GM10248 (cell line): ENCODE measurements at regions not wholly inside any gene's neighbourhood (a gene's known extent, or its start where the extent isn't known, plus 50 kb on each side); places are given as distances from the start of the nearest gene placed in this dataset.

Source experiments
- CTCF ChIA-PET: fragments of 300-600 bp; sonication (Branson Sonifier 250); formaldehyde crosslinking; extraction: SDS; loops from one replicate; lab custom pipeline; 2021; ENCODE audit warnings: antibody characterized with exemption; lab: Yijun Ruan, JAX
- POLR2A ChIA-PET: fragments of 350-650 bp; sonication (Branson Sonifier 250); formaldehyde crosslinking; extraction: SDS; loops from one replicate; lab custom pipeline; 2020; ENCODE audit warnings: antibody characterized with exemption; lab: Yijun Ruan, JAX
- DNase-seq: peaks from one replicate; pipeline ENCODE4 v3.0.0; 2012; ENCODE audit errors: extremely low spot score
- CTCF ChIP-seq: IDR thresholded peaks from 2 replicates; pipeline ENCODE4 v1.5.1; 2012; ENCODE audit warnings: mild to moderate bottlenecking, low read depth; ENCODE audit errors: extremely low read depth, missing control alignments, control extremely low read depth

GRCh38 chr15:87489456-87489855 is 767.1 kb downstream of the NTRK3 start:
- DNase-seq = no peak
- CTCF ChIA-PET = no interaction called here
- TF ChIP-seq CTCF = no peak
- POLR2A ChIA-PET = no interaction called here

- TF ChIP-seq CTCF = no peak
- POLR2A ChIA-PET = no interaction called here
- no peak for DNase-seq
- CTCF ChIA-PET = no interaction called here
Measured at GRCh38 chr15:87487484-87487883, 769.1 kb downstream of the NTRK3 start.

- TF ChIP-seq CTCF = no peak
- DNase-seq = no peak
- CTCF ChIA-PET = interaction anchor here (1.2 kb wide), 1 partner anchor 11 kb away, joined by 3 read pairs; no protein-coding TSS in a partner anchor
- POLR2A ChIA-PET = no interaction called here
Measured at GRCh38 chr15:87483468-87483867, 773.1 kb downstream of the NTRK3 start.

- no peak for TF ChIP-seq CTCF
- DNase-seq = no peak
- ChIA-PET POLR2A (no interaction called here), CTCF (no interaction called here)
Measured at GRCh38 chr15:87481126-87481525, 775.4 kb downstream of the NTRK3 start.

- ChIA-PET POLR2A (no interaction called here), CTCF (no interaction called here)
- DNase-seq = no peak
- TF ChIP-seq CTCF = no peak
Measured at GRCh38 chr15:87478687-87479072, 777.9 kb downstream of the NTRK3 start.

GRCh38 chr15:87477737-87478686 is 778.5 kb downstream of the NTRK3 start:
- ChIA-PET POLR2A (no interaction called here), CTCF (no interaction called here)
- no peak for DNase-seq
- TF ChIP-seq CTCF = no peak
